Stimulated activated CD8-positive, alpha-beta memory T cell treated with anti-CD3 and anti-CD28 coated beads, Interleukin-15, amount 100 ng/mL, for 24 hours (primary cell): ENCODE measurements at regions not wholly inside any gene's neighbourhood (a gene's known extent, or its start where the extent isn't known, plus 50 kb on each side); places are given as distances from the start of the nearest gene placed in this dataset.

Source experiments
- DNase-seq: peaks from one replicate; pipeline ENCODE4 v3.0.0-alpha.2; 2020; ENCODE audit warnings: low read depth

GRCh38 chr9:90408659-90409058 lies 234.0 kb downstream of the DIRAS2 start:
- no peak for DNase-seq

- no peak for DNase-seq
Measured at GRCh38 chr9:90419221-90419851, 223.3 kb downstream of the DIRAS2 start.

- DNase-seq, result no peak
Measured at GRCh38 chr9:90420211-90420610, 222.4 kb downstream of the DIRAS2 start.

GRCh38 chr9:90420768-90421513 lies 221.7 kb downstream of the DIRAS2 start:
- no peak for DNase-seq

GRCh38 chr9:90421786-90422185 lies 220.8 kb downstream of the DIRAS2 start:
- no peak for DNase-seq

GRCh38 chr9:90423661-90424193 lies 218.9 kb downstream of the DIRAS2 start:
- no peak for DNase-seq

GRCh38 chr9:90428517-90428916 lies 214.1 kb downstream of the DIRAS2 start:
- no peak for DNase-seq

- no peak for DNase-seq
Measured at GRCh38 chr9:90432951-90433350, 209.7 kb downstream of the DIRAS2 start.

- DNase-seq, result no peak
Measured at GRCh38 chr9:90433398-90433941, 209.2 kb downstream of the DIRAS2 start.

- no peak for DNase-seq
Measured at GRCh38 chr9:90441814-90442213, 200.8 kb downstream of the DIRAS2 start.

GRCh38 chr9:90442723-90443122 lies 199.9 kb downstream of the DIRAS2 start:
- no peak for DNase-seq

- no peak for DNase-seq
Measured at GRCh38 chr9:90444609-90445204, 197.9 kb downstream of the DIRAS2 start.

- no peak for DNase-seq
Measured at GRCh38 chr9:90445391-90445790, 197.2 kb downstream of the DIRAS2 start.

- no peak for DNase-seq
Measured at GRCh38 chr9:90446200-90446948, 196.2 kb downstream of the DIRAS2 start.

GRCh38 chr9:90447773-90448172 lies 194.9 kb downstream of the DIRAS2 start:
- no peak for DNase-seq

GRCh38 chr9:90449213-90449925 lies 193.3 kb downstream of the DIRAS2 start:
- no peak for DNase-seq

GRCh38 chr9:90451804-90452203 lies 190.8 kb downstream of the DIRAS2 start:
- DNase-seq, result no peak

- DNase-seq, result no peak
Measured at GRCh38 chr9:90455316-90455715, 187.3 kb downstream of the DIRAS2 start.

GRCh38 chr9:90457386-90458190 lies 185.0 kb downstream of the DIRAS2 start:
- no peak for DNase-seq

- DNase-seq, result no peak
Measured at GRCh38 chr9:90458485-90458884, 184.1 kb downstream of the DIRAS2 start.

- no peak for DNase-seq
Measured at GRCh38 chr9:90459321-90459720, 183.3 kb downstream of the DIRAS2 start.
